Endothelial cell of umbilical vein (primary cell): ENCODE measurements at regions not wholly inside any gene's neighbourhood (a gene's known extent, or its start where the extent isn't known, plus 50 kb on each side); places are given as distances from the start of the nearest gene placed in this dataset.

Experiments
- BruUV-seq: library from RNA; stranded (reverse); fragments of 400-500 nt; replicated peaks from 2 replicates; lab custom pipeline; 2021; lab: Mats Ljungman, UMichigan
- CTCF ChIA-PET: fragments of 300-600, 350-600 bp; sonication (Branson Sonifier 250); formaldehyde crosslinking; loops from one replicate; lab custom pipeline; 2021; ENCODE audit warnings: antibody characterized with exemption, inconsistent platforms; lab: Charles Lee
- POLR2A ChIA-PET: fragments of 300-600, 350-600 bp; sonication (Branson Sonifier 250); formaldehyde crosslinking; loops from one replicate; lab custom pipeline; 2021; ENCODE audit warnings: antibody characterized with exemption, inconsistent platforms; lab: Charles Lee
- DNase-seq: peaks from one replicate; pipeline ENCODE4 v3.0.0-alpha.2; 2011; ENCODE audit warnings: low read depth, low spot score
- FAIRE-seq: peaks from 2 replicates; lab custom pipeline; 2011; peaks lifted over from hg19 to GRCh38; lab: Jason Lieb, UNC
- H2AFZ ChIP-seq: 2 replicates; pipeline ENCODE4 v1.6.0; 2012; ENCODE audit warnings: low read depth, low read length, control low read depth, inconsistent platforms
- H3K27ac ChIP-seq: 2 replicates; pipeline ENCODE4 v1.5.1; 2011; ENCODE audit warnings: low read depth, mild to moderate bottlenecking, control low read depth, low read length, moderate library complexity; ENCODE audit not compliant: insufficient read depth
- H3K27me3 ChIP-seq, 2 experiments: 2 replicates each; pipeline versions ENCODE4 v1.6.0 to v1.6.1; 2011; ENCODE audit warnings: low read length in 2 of 2, mixed read lengths in 1 of 2; ENCODE audit not compliant: control insufficient read depth in 2 of 2, insufficient read depth in 2 of 2
- H3K36me3 ChIP-seq, 2 experiments: 2 replicates in 1 of 2; 3 replicates in 1 of 2; pipeline ENCODE4 v1.5.1; 2011; ENCODE audit warnings: low read length in 2 of 2, mild to moderate bottlenecking in 1 of 2, moderate library complexity in 1 of 2; ENCODE audit not compliant: control insufficient read depth in 2 of 2, insufficient read depth in 2 of 2; ENCODE audit errors: extremely low read depth in 1 of 2
- H3K4me1 ChIP-seq: 3 replicates; pipeline ENCODE4 v1.5.1; 2011; ENCODE audit warnings: mild to moderate bottlenecking, low read length; ENCODE audit not compliant: control insufficient read depth, insufficient read depth; ENCODE audit errors: extremely low read depth
- H3K4me2 ChIP-seq: 2 replicates; pipeline ENCODE4 v1.6.1; 2011; ENCODE audit warnings: low read length, control low read depth, mixed read lengths; ENCODE audit not compliant: insufficient read depth
- H3K4me3 ChIP-seq, 3 experiments: fragments of 200-600 bp in 1 of 3; sonication (generic), shearing (Covaris generic) in 1 of 3; replicated peaks in 1 of 3; 2 replicates each; pipeline ENCODE4 v1.5.1; 2011 to 2016; ENCODE audit warnings: control low read depth in 3 of 3, low read length in 3 of 3, mild to moderate bottlenecking in 2 of 3, inconsistent platforms in 1 of 3, low read depth in 1 of 3, moderate library complexity in 1 of 3; ENCODE audit not compliant: insufficient read depth in 1 of 3
- H3K79me2 ChIP-seq: 2 replicates; pipeline ENCODE4 v1.6.0; 2012; ENCODE audit warnings: low read length, inconsistent platforms; ENCODE audit not compliant: control insufficient read depth, insufficient read depth
- H3K9ac ChIP-seq: replicated peaks from 2 replicates; pipeline ENCODE3; 2011; ENCODE audit warnings: low read length, control low read depth; ENCODE audit not compliant: insufficient read depth; ENCODE audit errors: extremely low read depth
- H3K9me1 ChIP-seq: replicated peaks from 3 replicates; pipeline ENCODE4 v1.6.0; 2011; ENCODE audit warnings: mild to moderate bottlenecking, low read length; ENCODE audit not compliant: control insufficient read depth, insufficient read depth; ENCODE audit errors: extremely low read depth
- H3K9me3 ChIP-seq: replicated peaks from 2 replicates; pipeline ENCODE4 v1.5.1; 2012; ENCODE audit warnings: low read length, inconsistent platforms; ENCODE audit not compliant: control insufficient read depth, insufficient read depth
- H4K20me1 ChIP-seq: replicated peaks from 2 replicates; pipeline ENCODE3; 2011; ENCODE audit warnings: mild to moderate bottlenecking, low read length; ENCODE audit not compliant: control insufficient read depth, insufficient read depth; ENCODE audit errors: extremely low read depth
- CTCF ChIP-seq, 2 donors: IDR thresholded peaks; 1 replicate in 1 of 2; 2 replicates in 1 of 2; pipeline ENCODE4 v1.5.1; 2011; ENCODE audit warnings: low read length in 2 of 2, mild to moderate bottlenecking in 2 of 2, moderate library complexity in 2 of 2, control low read depth in 1 of 2, inconsistent platforms in 1 of 2, low read depth in 1 of 2; ENCODE audit not compliant: insufficient read depth in 1 of 2; ENCODE audit errors: extremely low read depth in 1 of 2
- EZH2 ChIP-seq: IDR thresholded peaks from 2 replicates; pipeline ENCODE4 v1.6.1; 2012; ENCODE audit warnings: borderline replicate concordance, low read depth, mild to moderate bottlenecking, moderate library complexity, low read length, inconsistent platforms; ENCODE audit not compliant: severe bottlenecking
- FOS ChIP-seq: IDR thresholded peaks from 2 replicates; pipeline ENCODE4 v1.6.1; 2011; ENCODE audit warnings: mild to moderate bottlenecking, low read length, moderate library complexity, borderline replicate concordance; ENCODE audit not compliant: insufficient read depth
- GATA2 ChIP-seq: IDR thresholded peaks from 2 replicates; pipeline ENCODE4 v1.7.0; 2011; ENCODE audit warnings: low read depth, mild to moderate bottlenecking, moderate library complexity, mixed read lengths, low read length; ENCODE audit not compliant: insufficient read length, insufficient read depth
- JUN ChIP-seq: IDR thresholded peaks from 2 replicates; pipeline ENCODE4 v1.6.1; 2011; ENCODE audit warnings: borderline replicate concordance, low read depth; ENCODE audit not compliant: insufficient read length, insufficient read depth
- MAX ChIP-seq: IDR thresholded peaks from 2 replicates; pipeline ENCODE4 v1.6.1; 2011; ENCODE audit not compliant: insufficient read depth, insufficient read length
- MYC ChIP-seq: IDR thresholded peaks from one replicate; pipeline ENCODE4 v1.6.1; 2011; ENCODE audit warnings: mild to moderate bottlenecking, low read depth, low read length
- POLR2A ChIP-seq: IDR thresholded peaks from 2 replicates; pipeline ENCODE4 v1.6.1; 2012; ENCODE audit warnings: low read depth, mild to moderate bottlenecking, control low read depth, low read length
- POLR2AphosphoS5 ChIP-seq: IDR thresholded peaks from 2 replicates; pipeline ENCODE4 v1.6.1; 2012; ENCODE audit warnings: low read depth, mild to moderate bottlenecking, control low read depth, low read length, moderate library complexity; ENCODE audit not compliant: insufficient read depth
- dilution Hi-C: fragments of 300-500 bp; cut with MboI; formaldehyde crosslinking; loops from one replicate; pipeline ENCODE4 v1.15.0; 2019; ENCODE audit warnings: low sequenced_read_pairs; ENCODE audit not compliant: extremely low pct_ligation_motif_present
- intact Hi-C: fragments of 100-400 bp; cut with micrococcal nuclease; formaldehyde crosslinking; loops from one replicate; pipeline ENCODE4 v1.10.0; 2022

GRCh38 chr4:35087218-35087617 lies 1157.1 kb downstream of the ARAP2 start:
- H3K4me2 ChIP-seq, result no peak overlapping the region
- dilution Hi-C loops, result no loop called here
- POLR2A ChIA-PET, result no interaction called here
- no peak overlapping the region for H2AFZ ChIP-seq
- H3K9ac ChIP-seq, result no peak overlapping the region
- no peaks in the 10 kb centered on the region for H3K9me1 ChIP-seq
- no peak overlapping the region for H3K27ac ChIP-seq
- no peak for FAIRE-seq
- no peaks in the 10 kb centered on the region for H3K27me3 ChIP-seq
- H3K4me1 ChIP-seq, result no peaks in the 10 kb centered on the region
- no peak overlapping the region for H3K4me3 ChIP-seq
- no peak for TF ChIP-seq MYC
- TF ChIP-seq MAX, result no peak
- TF ChIP-seq GATA2, result no peak
- TF ChIP-seq POLR2AphosphoS5, result no peak
- no peak for TF ChIP-seq POLR2A
- TF ChIP-seq CTCF (IDR thresholded peaks at IDR 0.05; ENCODE audit: extremely low read depth in 1 of 2, insufficient read depth in 1 of 2, low read depth in 1 of 2, low read length in 2 of 2), result no peak
- TF ChIP-seq EZH2, result no peak
- no peak for TF ChIP-seq JUN
- no peak for TF ChIP-seq FOS
- BruUV-seq, result no TSS peak
- intact Hi-C loops, result no loop called here
- no peaks in the 10 kb centered on the region for H4K20me1 ChIP-seq
- H3K36me3 ChIP-seq, result no peaks in the 10 kb centered on the region
- CTCF ChIA-PET, result no interaction called here
- H3K79me2 ChIP-seq, result no peaks in the 10 kb centered on the region
- peaks cover 3% of the 10 kb centered on the region for H3K9me3 ChIP-seq
- DNase-seq, result no peak
